ENCODE measurements at regions not wholly inside any gene's neighbourhood (a gene's known extent, or its start where the extent isn't known, plus 50 kb on each side); places are given as distances from the start of the nearest gene placed in this dataset.
"Not testable (repeated sequence)": the region's sequence is repeated elsewhere in the genome, so short reads cannot be mapped to it uniquely, and the experiment has no call there.

GRCh38 chr9:65392611-65393010 lies 107.6 kb upstream of the FOXD4L5 start:
- not testable (repeated sequence) for DNase-seq

- not testable (repeated sequence) for DNase-seq
Observed at GRCh38 chr9:65389710-65390109, 104.7 kb upstream of the FOXD4L5 start.

GRCh38 chr9:65389216-65389615 lies 104.2 kb upstream of the FOXD4L5 start:
- not testable (repeated sequence) for DNase-seq

DNA sequence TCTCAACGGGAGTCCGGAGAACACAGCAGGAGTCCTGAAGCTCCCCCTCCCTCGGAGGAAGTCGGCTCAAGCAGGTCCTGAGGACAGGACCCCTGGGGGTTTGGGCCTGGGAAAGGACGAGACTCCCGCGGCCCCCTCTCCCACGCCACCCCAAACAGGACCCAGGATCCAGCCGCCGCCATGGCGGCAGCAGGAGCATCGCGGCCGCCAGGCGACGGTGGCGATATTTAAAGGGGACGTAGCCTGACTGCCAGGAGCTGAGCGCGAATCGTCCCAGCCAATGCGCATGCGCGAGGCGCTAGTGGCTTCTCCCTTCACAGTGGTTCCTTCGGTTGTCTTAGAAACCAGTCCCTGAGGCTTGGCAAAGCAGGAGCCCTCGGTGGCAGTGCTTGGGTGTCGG lies 101.7 kb upstream of the FOXD4L5 start:
- peak; percentile 81 for DNase-seq

- not testable (repeated sequence) for DNase-seq
Observed at GRCh38 chr9:65386191-65386590, 101.2 kb upstream of the FOXD4L5 start.

- DNase-seq: not testable (repeated sequence)
Observed at GRCh38 chr9:65385655-65386024, 100.6 kb upstream of the FOXD4L5 start.

- DNase-seq: not testable (repeated sequence)
Observed at GRCh38 chr9:65384759-65385654, 100.0 kb upstream of the FOXD4L5 start.

GRCh38 chr9:65384066-65384465 lies 99.1 kb upstream of the FOXD4L5 start:
- not testable (repeated sequence) for DNase-seq

DNA sequence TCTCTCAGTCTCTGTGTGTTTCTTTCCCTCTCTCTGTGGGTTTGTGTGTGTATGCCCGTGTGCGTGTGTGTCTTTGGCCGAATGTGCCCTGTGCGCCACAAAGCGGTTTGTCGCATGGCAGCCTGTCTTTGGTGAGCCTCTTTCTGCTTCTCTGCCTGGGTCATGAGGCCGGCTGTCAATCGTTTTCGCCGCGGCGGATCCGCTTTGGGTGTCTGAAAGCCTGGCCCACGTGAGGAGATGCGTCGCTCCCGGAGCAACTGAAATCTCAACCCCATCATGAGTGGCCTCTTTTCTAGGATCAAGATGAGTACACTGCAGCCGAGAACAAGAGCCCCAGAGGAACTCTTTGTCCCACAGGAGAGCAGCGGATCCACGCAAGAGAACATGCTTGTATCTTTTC lies 98.6 kb upstream of the FOXD4L5 start:
- not testable (repeated sequence) for DNase-seq

DNA sequence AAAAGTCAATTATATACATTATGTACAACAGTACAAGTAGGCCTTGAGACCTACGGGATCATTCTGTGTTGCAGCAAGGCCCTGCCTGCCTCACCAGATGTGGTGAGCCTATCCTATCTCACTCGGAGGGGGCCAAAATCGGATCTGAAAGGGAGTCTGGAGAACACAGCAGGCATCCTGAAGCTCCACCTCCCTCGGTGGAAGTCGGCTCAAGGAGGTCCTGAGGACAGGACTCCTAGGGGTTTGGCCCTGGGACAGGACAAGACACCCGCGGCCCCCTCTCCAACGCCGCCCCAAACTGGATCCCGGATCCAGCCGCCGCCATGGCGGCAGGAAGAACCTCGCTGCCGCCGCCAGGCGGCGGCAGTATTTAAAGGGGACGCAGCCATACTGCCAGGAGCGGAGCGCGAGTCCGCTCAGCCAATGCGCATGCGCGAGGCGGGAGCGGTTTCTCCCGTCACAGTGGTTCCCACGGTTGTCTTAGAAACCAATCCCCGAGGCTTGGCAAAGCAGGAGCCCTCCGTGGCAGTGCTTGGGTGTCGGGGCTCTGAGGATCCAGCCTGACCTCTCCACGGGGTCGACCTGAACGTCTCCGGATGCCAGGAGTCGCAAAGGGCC lies 97.8 kb upstream of the FOXD4L5 start:
- DNase-seq: not testable (repeated sequence)

Data from stimulated activated CD4-positive, alpha-beta T cell treated with anti-CD3 and anti-CD28 coated beads, Interleukin-15, amount 100 ng/mL, for 24 hours (primary cell).